ENCODE measurements at regions not wholly inside any gene's neighbourhood (a gene's known extent, or its start where the extent isn't known, plus 50 kb on each side); places are given as distances from the start of the nearest gene placed in this dataset.

GRCh38 chr11:32313477-32313876 lies 121.9 kb downstream of the WT1 start:
- Histone ChIP-seq H3K27me3 (replicated peaks; ENCODE audit: insufficient read depth, low read length) (no peaks in the 10 kb centered on the region), H2AFZ (ENCODE audit: low read length) (peak overlapping the region; percentile 79; the same call in 1 of the 2 replicates), H3K4me3 (ENCODE audit: low read length) (no peak overlapping the region), H3K27ac (ENCODE audit: low read length) (no peak overlapping the region), H4K20me1 (ENCODE audit: insufficient read depth, low read length) (no peaks in the 10 kb centered on the region), H3K36me3 (replicated peaks; ENCODE audit: insufficient read depth, low read length) (no peaks in the 10 kb centered on the region), H3K4me1 (ENCODE audit: low read length) (no peaks in the 10 kb centered on the region), H3K9me2 (replicated peaks; ENCODE audit: insufficient read depth, low read length) (no peaks in the 10 kb centered on the region), H3F3A (ENCODE audit: insufficient read depth, low read length) (no peaks in the 10 kb centered on the region), H3K79me2 (ENCODE audit: low read length) (no peaks in the 10 kb centered on the region), H3K9ac (ENCODE audit: low read length) (no peak overlapping the region), H3K4me2 (ENCODE audit: low read depth, low read length) (no peak overlapping the region), H3K9me3 (replicated peaks; ENCODE audit: insufficient read depth, low read length) (no peaks in the 10 kb centered on the region)
- TF ChIP-seq EZH2phosphoT487 (IDR thresholded peaks at IDR 0.05; ENCODE audit: low read length) (no peak), EZH2 (optimal IDR thresholded peaks at IDR 0.05; ENCODE audit: low read depth, low read length) (no peak), CTCF (IDR thresholded peaks at IDR 0.05; ENCODE audit: low read length) (no peak)
- no peak for DNase-seq

- H2AFZ ChIP-seq (ENCODE audit: low read length) = no peak overlapping the region
- TF ChIP-seq EZH2phosphoT487 (IDR thresholded peaks at IDR 0.05; ENCODE audit: low read length) = no peak
- TF ChIP-seq EZH2 (optimal IDR thresholded peaks at IDR 0.05; ENCODE audit: low read depth, low read length) = no peak
- TF ChIP-seq CTCF (IDR thresholded peaks at IDR 0.05; ENCODE audit: low read length) = no peak
- H3K36me3 ChIP-seq (replicated peaks; ENCODE audit: insufficient read depth, low read length) = no peaks in the 10 kb centered on the region
- no peaks in the 10 kb centered on the region for H3F3A ChIP-seq (ENCODE audit: insufficient read depth, low read length)
- no peaks in the 10 kb centered on the region for H3K27me3 ChIP-seq (replicated peaks; ENCODE audit: insufficient read depth, low read length)
- H4K20me1 ChIP-seq (ENCODE audit: insufficient read depth, low read length) = no peaks in the 10 kb centered on the region
- H3K27ac ChIP-seq (ENCODE audit: low read length) = no peak overlapping the region
- H3K9me3 ChIP-seq (replicated peaks; ENCODE audit: insufficient read depth, low read length) = no peaks in the 10 kb centered on the region
- no peak overlapping the region for H3K4me3 ChIP-seq (ENCODE audit: low read length)
- no peaks in the 10 kb centered on the region for H3K4me1 ChIP-seq (ENCODE audit: low read length)
- H3K79me2 ChIP-seq (ENCODE audit: low read length) = no peaks in the 10 kb centered on the region
- DNase-seq = no peak
- no peak overlapping the region for H3K9ac ChIP-seq (ENCODE audit: low read length)
- no peaks in the 10 kb centered on the region for H3K9me2 ChIP-seq (replicated peaks; ENCODE audit: insufficient read depth, low read length)
- no peak overlapping the region for H3K4me2 ChIP-seq (ENCODE audit: low read depth, low read length)
Measured at GRCh38 chr11:32315121-32315520, 120.2 kb downstream of the WT1 start.

- H3K4me1 ChIP-seq (ENCODE audit: low read length) = no peaks in the 10 kb centered on the region
- H3F3A ChIP-seq (ENCODE audit: insufficient read depth, low read length) = no peaks in the 10 kb centered on the region
- H4K20me1 ChIP-seq (ENCODE audit: insufficient read depth, low read length) = no peaks in the 10 kb centered on the region
- no peaks in the 10 kb centered on the region for H3K36me3 ChIP-seq (replicated peaks; ENCODE audit: insufficient read depth, low read length)
- TF ChIP-seq EZH2 (optimal IDR thresholded peaks at IDR 0.05; ENCODE audit: low read depth, low read length) = no peak
- no peak for TF ChIP-seq EZH2phosphoT487 (IDR thresholded peaks at IDR 0.05; ENCODE audit: low read length)
- TF ChIP-seq CTCF (IDR thresholded peaks at IDR 0.05; ENCODE audit: low read length) = no peak
- H2AFZ ChIP-seq (ENCODE audit: low read length) = no peak overlapping the region
- no peaks in the 10 kb centered on the region for H3K27me3 ChIP-seq (replicated peaks; ENCODE audit: insufficient read depth, low read length)
- no peak overlapping the region for H3K4me2 ChIP-seq (ENCODE audit: low read depth, low read length)
- no peaks in the 10 kb centered on the region for H3K9me2 ChIP-seq (replicated peaks; ENCODE audit: insufficient read depth, low read length)
- no peaks in the 10 kb centered on the region for H3K79me2 ChIP-seq (ENCODE audit: low read length)
- H3K9me3 ChIP-seq (replicated peaks; ENCODE audit: insufficient read depth, low read length) = no peaks in the 10 kb centered on the region
- no peak overlapping the region for H3K9ac ChIP-seq (ENCODE audit: low read length)
- H3K4me3 ChIP-seq (ENCODE audit: low read length) = no peak overlapping the region
- H3K27ac ChIP-seq (ENCODE audit: low read length) = no peak overlapping the region
- no peak for DNase-seq
Measured at GRCh38 chr11:32316232-32316631, 119.1 kb downstream of the WT1 start.

Measured in MM.1S (cell line).